ENCODE measurements at regions not wholly inside any gene's neighbourhood (a gene's known extent, or its start where the extent isn't known, plus 50 kb on each side); places are given as distances from the start of the nearest gene placed in this dataset.
"Not testable (repeated sequence)": the region's sequence is repeated elsewhere in the genome, so short reads cannot be mapped to it uniquely, and the experiment has no call there.

GRCh38 chrX:3817480-3817879, 104.0 kb upstream of the PRKX start:
- TF ChIP-seq CTCF (IDR thresholded peaks at IDR 0.05; ENCODE audit: low read depth, low read length, missing input control); JUND (IDR thresholded peaks at IDR 0.05); MAX (IDR thresholded peaks at IDR 0.05): not testable (repeated sequence)
- peak; percentile 24 for TF ChIP-seq ZBTB33 (IDR thresholded peaks at IDR 0.05)

All from liver (tissue), 3 donors.